ENCODE measurements at regions not wholly inside any gene's neighbourhood (a gene's known extent, or its start where the extent isn't known, plus 50 kb on each side); places are given as distances from the start of the nearest gene placed in this dataset.

- Histone ChIP-seq H3K4me3 (replicated peaks in 1 of 2; ENCODE audit: low read depth in 1 of 2, low read length in 2 of 2) (no peak overlapping the region), H3K27ac (ENCODE audit: low read depth, low read length) (no peak overlapping the region), H3K4me2 (ENCODE audit: low read length) (no peak overlapping the region), H4K20me1 (ENCODE audit: insufficient read depth) (no peaks in the 10 kb centered on the region), H3K9ac (ENCODE audit: low read length) (no peak overlapping the region), H3K79me2 (ENCODE audit: insufficient read depth, low read length) (no peaks in the 10 kb centered on the region), H2AFZ (ENCODE audit: low read depth, low read length, poor library complexity, severe bottlenecking) (no peak overlapping the region), H3K4me1 (ENCODE audit: control insufficient read depth in 1 of 2, insufficient read depth in 2 of 2, low read length in 2 of 2) (no peaks in the 10 kb centered on the region), H3K9me3 (ENCODE audit: control insufficient read depth in 1 of 2, insufficient read depth in 1 of 2, low read depth in 1 of 2, low read length in 2 of 2) (no peaks in the 10 kb centered on the region), H3K36me3 (ENCODE audit: control insufficient read depth in 1 of 2, insufficient read depth in 2 of 2, low read length in 2 of 2) (no peaks in the 10 kb centered on the region), H3K27me3 (ENCODE audit: insufficient read depth, low read length) (no peaks in the 10 kb centered on the region), H3K9me2 (ENCODE audit: insufficient read depth) (no peaks in the 10 kb centered on the region)
- TF ChIP-seq JUND (IDR thresholded peaks at IDR 0.05) (no peak), ZBTB33 (IDR thresholded peaks at IDR 0.05; ENCODE audit: extremely low read depth, insufficient replicate concordance, low read length) (no peak), ATF3 (IDR thresholded peaks at IDR 0.05) (no peak), SRF (IDR thresholded peaks at IDR 0.05; ENCODE audit: low read depth) (no peak), POLR2A (IDR thresholded peaks at IDR 0.05; ENCODE audit: borderline replicate concordance, extremely low read depth, insufficient read depth, insufficient read length) (no peak), SIN3A (IDR thresholded peaks at IDR 0.05; ENCODE audit: low read depth) (no peak), SP1 (IDR thresholded peaks at IDR 0.05; ENCODE audit: low read depth) (no peak), ZNF274 (IDR thresholded peaks at IDR 0.05; ENCODE audit: low read depth, low read length) (no peak), CTCF (IDR thresholded peaks at IDR 0.05 in 2 of 3, conservative IDR thresholded peaks at IDR 0.05 in 1 of 3; ENCODE audit: borderline replicate concordance in 1 of 3, insufficient read depth in 1 of 3, low read depth in 2 of 3, low read length in 2 of 3) (no peak), FOSL1 (IDR thresholded peaks at IDR 0.05; ENCODE audit: low read depth) (no peak), TCF7L2 (IDR thresholded peaks at IDR 0.05; ENCODE audit: borderline replicate concordance, extremely low read depth, insufficient read depth, insufficient read length) (no peak), ELF1 (IDR thresholded peaks at IDR 0.05; ENCODE audit: borderline replicate concordance, low read depth) (no peak), EGR1 (IDR thresholded peaks at IDR 0.05; ENCODE audit: low read depth) (no peak), MAX (IDR thresholded peaks at IDR 0.05) (no peak), RAD21 (IDR thresholded peaks at IDR 0.05; ENCODE audit: low read depth) (no peak), REST (IDR thresholded peaks at IDR 0.05; ENCODE audit: low read depth) (no peak)
- ChIA-PET CTCF (no interaction called here), POLR2A (no interaction called here), RAD21 (ENCODE audit: low non-redundant PET in 1 of 2, low total read pairs in 2 of 2, uncharacterized antibody in 2 of 2, unreplicated experiment in 2 of 2) (no interaction called here)
- BruUV-seq (replicated peaks) = no TSS peak
- DNase-seq (ENCODE audit: low read depth, low spot score) (no peak), ATAC-seq (no peak)
- intact Hi-C loops (cut with micrococcal nuclease) = no loop called here
Observed at GRCh38 chrX:69257499-69258127, 92.4 kb upstream of the PJA1 start.
